ENCODE measurements at regions not wholly inside any gene's neighbourhood (a gene's known extent, or its start where the extent isn't known, plus 50 kb on each side); places are given as distances from the start of the nearest gene placed in this dataset.

DNA sequence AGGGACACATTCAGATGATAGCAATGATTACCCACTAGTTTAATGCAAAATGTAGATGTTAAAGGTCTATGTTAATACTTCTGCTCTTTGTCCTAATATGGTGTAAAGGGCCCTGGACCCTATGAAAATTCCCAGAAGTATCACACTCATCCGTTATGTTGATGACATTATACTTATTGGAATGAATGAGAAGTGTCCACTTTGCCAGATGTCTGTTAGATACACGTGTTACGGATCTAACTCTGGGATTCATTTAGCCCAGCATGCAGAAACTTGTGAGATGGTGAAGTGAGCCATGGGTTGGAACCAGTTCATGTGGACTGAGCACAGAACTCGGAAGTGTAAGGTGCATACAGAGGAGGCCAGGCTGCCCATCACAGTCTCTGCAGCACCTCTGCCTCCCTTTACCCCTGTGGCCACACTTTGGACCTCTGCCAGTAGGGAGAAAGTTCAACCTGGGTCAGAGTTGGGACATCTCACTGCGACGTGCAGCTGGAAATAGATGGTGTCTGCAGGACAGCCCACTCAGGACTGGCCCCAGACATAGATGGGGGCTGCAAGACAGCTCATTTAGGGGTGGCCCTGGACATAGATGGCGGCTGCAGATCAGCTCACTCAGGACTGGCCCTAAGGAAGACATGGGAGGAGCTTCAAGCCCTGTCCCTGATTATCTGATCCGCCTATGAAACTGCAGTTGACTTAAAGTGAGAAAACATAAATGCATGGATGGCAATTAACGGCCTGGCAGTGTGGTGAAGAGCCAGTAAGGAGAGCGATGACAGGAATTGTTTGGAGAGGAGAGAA is 71.2 kb upstream of the THBS2 start:
- in situ Hi-C loops (cut with MboI; ENCODE audit: low pct_unique_long_range_greater_than_20kb in 2 of 9, low sequenced_read_pairs in 9 of 9, unreplicated experiment in 9 of 9) = loop anchor here in 1 of 9 experiments (25.0 kb wide), 1 partner anchor 363 kb away; no protein-coding TSS in a partner anchor
- WGBS, 10 experiments = 47 to 100% (median 93%) methylated on average over 1 to 9 of the region's 10 CpGs; no CpG with 5 or more reads in 1 of the 10 experiments
- ATAC-seq (replicated peaks in 6 of 8) = no peak
- peaks cover 8 to 17% of the 10 kb centered on the region in 2 donors for H3K4me1 ChIP-seq (replicated peaks in 1 of 2)
- no peak overlapping the region for H3K27ac ChIP-seq
- no peak overlapping the region for H3K4me3 ChIP-seq

DNA sequence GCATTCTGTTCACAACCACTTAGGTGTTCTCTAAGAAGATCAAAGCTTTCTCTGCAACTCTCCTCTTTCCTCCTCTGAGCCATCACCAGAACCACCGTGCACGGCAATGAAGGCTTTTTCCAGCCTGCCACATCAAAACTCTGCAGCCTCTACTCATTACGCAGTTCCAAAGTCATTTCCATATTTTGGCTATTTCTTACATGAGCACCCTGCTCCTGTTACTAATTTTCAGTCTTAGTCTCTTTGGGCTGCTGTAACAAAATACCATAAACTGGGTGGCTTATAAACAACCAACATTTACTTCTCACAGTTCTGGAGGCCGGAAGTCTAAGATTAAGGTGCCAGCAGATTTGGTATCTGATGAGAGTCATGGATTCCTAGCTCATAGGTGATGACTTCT is 70.4 kb upstream of the THBS2 start:
- peaks cover 8 to 19% of the 10 kb centered on the region in 2 donors for H3K4me1 ChIP-seq (replicated peaks in 1 of 2)
- H3K4me3 ChIP-seq = no peak overlapping the region
- no peak for ATAC-seq (replicated peaks in 6 of 8)
- H3K27ac ChIP-seq = no peak overlapping the region
- 82 to 100% (median 97%) methylated on average over 1 to 3 of the region's 4 CpGs; no CpG with 5 or more reads in 2 of the 10 experiments for WGBS, 10 experiments
- in situ Hi-C loops (cut with MboI; ENCODE audit: low pct_unique_long_range_greater_than_20kb in 2 of 9, low sequenced_read_pairs in 9 of 9, unreplicated experiment in 9 of 9) = no loop called here

DNA sequence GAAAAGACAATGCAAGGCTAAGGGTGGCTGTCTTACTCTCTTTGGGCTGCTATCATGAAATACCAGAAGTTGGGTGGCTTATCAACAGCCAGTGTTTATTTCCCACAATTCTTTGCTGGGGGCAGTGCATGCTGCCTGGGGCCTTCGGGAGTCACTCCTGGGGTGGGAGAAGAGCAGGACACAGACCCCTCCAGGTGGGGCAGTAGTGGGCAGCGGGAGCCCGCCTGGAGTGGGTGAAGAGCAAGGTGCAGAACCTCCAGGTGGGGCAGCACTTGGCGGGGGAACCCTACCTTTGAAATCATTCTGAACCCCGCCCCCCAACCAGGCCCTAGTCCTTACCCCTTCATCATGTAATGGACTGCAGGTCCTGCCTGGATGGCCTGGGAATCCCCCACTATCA is 69.6 kb upstream of the THBS2 start:
- H3K27ac ChIP-seq = no peak overlapping the region
- H3K4me3 ChIP-seq = no peak overlapping the region
- 100% methylated on average over 3 of the region's 5 CpGs; no CpG with 5 or more reads in 9 of the 10 experiments for WGBS, 10 experiments
- in situ Hi-C loops (cut with MboI; ENCODE audit: low pct_unique_long_range_greater_than_20kb in 2 of 9, low sequenced_read_pairs in 9 of 9, unreplicated experiment in 9 of 9) = no loop called here
- H3K4me1 ChIP-seq (replicated peaks in 1 of 2) = peaks cover 7 to 13% of the 10 kb centered on the region in 2 donors
- no peak for ATAC-seq (replicated peaks in 6 of 8)

DNA sequence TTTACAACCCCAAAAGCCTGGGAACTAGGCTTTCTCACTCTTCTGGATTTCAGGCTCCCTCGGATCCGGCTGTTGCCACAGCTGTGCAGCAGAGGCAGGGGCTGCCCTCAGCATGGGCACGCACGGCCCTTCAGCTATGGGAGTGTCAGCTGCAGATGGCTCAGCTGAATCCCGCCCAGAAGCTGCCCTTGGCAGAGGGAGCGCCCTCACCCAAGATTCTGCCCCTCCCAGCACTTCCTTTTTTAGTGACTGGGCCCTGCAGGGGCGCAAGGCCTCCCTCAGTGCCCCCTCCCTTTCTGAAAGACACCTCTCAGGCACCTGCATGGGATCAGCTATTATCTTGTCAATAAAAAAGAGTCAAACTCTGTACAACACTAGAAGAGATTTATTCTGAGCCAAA is 67.9 kb upstream of the THBS2 start:
- peak in 2 of 8 experiments; percentile 36 to 39 for ATAC-seq (replicated peaks in 6 of 8)
- no peak overlapping the region for H3K4me3 ChIP-seq
- peaks cover 3 to 13% of the 10 kb centered on the region in 2 donors for H3K4me1 ChIP-seq (replicated peaks in 1 of 2)
- in situ Hi-C loops (cut with MboI; ENCODE audit: low pct_unique_long_range_greater_than_20kb in 2 of 9, low sequenced_read_pairs in 9 of 9, unreplicated experiment in 9 of 9) = no loop called here
- no peak overlapping the region for H3K27ac ChIP-seq
- 30 to 93% (median 80%) methylated on average over 1 to 7 of the region's 7 CpGs; no CpG with 5 or more reads in 3 of the 10 experiments for WGBS, 10 experiments

DNA sequence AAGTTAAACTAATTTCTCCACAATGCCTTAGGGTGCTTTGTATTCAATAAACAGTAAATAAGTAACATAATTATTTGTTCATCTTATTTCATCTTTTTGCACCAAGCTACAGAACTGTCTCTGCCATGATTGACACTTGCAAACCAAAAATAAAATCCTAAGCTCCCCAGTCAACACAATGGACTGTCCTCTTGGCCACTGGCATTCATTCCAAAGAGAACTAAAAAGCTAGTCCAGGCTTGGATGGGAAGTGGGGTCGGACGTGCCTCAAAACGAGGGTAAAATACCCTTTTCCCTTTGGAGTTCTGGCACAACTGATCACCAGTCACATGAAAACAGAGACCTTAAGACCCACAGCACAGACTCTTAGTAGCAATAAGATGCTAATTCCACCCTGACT is 66.4 kb upstream of the THBS2 start:
- in situ Hi-C loops (cut with MboI; ENCODE audit: low pct_unique_long_range_greater_than_20kb in 2 of 9, low sequenced_read_pairs in 9 of 9, unreplicated experiment in 9 of 9) = no loop called here
- Histone ChIP-seq H3K4me1 (replicated peaks in 1 of 2) (peaks cover 3 to 13% of the 10 kb centered on the region in 2 donors), H3K4me3 (no peak overlapping the region), H3K27ac (no peak overlapping the region)
- WGBS, 10 experiments = 10 to 90% (median 86%) methylated on average over 1 to 3 of the region's 3 CpGs; no CpG with 5 or more reads in 6 of the 10 experiments
- peak in 1 of 8 experiments; percentile 38 for ATAC-seq (replicated peaks in 6 of 8)

DNA sequence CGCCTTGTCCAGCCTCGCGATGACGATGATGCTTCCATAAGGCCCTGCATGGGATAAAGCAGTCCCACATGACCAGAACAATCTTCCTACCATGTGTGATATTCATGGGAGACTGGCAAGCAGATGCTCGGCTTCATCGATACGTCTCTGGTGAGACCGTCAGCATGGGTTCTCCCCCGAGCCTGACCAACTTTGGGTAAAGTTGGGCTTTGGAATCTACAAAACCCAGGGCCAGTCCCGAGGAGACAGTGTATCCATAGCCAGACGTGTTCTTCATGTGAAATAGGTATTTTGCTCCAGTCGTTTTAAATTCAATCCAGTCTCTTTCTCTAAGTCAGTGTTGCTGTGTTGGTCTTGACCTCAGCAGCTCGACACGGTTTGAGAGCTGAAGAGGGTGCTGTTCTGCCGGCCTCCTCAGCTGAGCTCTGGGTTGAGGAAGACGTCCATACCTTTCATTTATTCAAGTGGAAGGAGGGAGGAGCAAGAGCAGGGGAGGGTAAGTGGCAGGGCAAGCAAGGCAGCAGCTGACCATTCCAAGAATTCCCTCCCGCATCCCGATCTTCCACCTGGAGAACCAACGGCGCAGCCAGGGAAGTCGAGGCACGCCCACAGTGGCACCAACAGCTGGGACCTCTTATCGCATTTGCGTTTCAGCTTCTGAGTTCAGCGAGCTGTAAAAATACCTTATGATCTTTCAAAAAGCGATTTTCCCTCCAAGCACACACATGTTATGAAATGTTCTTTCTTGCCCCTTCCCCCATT is 64.0 kb upstream of the THBS2 start:
- no peak overlapping the region for H3K27ac ChIP-seq
- in situ Hi-C loops (cut with MboI; ENCODE audit: low pct_unique_long_range_greater_than_20kb in 2 of 9, low sequenced_read_pairs in 9 of 9, unreplicated experiment in 9 of 9) = no loop called here
- H3K4me1 ChIP-seq (replicated peaks in 1 of 2) = peaks cover 3 to 11% of the 10 kb centered on the region in 2 donors
- 69 to 97% (median 86%) methylated on average over 5 to 26 of the region's 26 CpGs; no CpG with 5 or more reads in 2 of the 10 experiments for WGBS, 10 experiments
- no peak for ATAC-seq (replicated peaks in 6 of 8)
- H3K4me3 ChIP-seq = no peak overlapping the region

DNA sequence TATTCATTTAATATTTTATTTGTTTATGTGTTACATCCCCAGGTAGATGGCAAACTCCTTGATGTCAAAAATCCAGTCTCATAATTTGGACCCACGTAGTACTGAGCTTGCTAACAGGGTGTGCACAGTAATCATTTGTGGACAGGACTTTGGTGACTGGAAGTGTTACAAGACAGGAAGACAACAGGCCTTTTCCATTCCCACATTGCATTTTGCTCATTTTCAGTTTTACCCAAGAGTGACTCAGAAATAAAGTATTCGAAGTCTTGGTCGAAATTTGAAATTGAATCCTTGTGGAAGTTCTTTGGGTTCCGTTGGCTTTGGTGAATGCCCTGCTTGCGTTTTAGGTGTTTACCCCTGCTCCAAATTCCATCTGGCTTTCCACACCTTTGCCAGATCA is 63.0 kb upstream of the THBS2 start:
- in situ Hi-C loops (cut with MboI; ENCODE audit: low pct_unique_long_range_greater_than_20kb in 2 of 9, low sequenced_read_pairs in 9 of 9, unreplicated experiment in 9 of 9) = no loop called here

DNA sequence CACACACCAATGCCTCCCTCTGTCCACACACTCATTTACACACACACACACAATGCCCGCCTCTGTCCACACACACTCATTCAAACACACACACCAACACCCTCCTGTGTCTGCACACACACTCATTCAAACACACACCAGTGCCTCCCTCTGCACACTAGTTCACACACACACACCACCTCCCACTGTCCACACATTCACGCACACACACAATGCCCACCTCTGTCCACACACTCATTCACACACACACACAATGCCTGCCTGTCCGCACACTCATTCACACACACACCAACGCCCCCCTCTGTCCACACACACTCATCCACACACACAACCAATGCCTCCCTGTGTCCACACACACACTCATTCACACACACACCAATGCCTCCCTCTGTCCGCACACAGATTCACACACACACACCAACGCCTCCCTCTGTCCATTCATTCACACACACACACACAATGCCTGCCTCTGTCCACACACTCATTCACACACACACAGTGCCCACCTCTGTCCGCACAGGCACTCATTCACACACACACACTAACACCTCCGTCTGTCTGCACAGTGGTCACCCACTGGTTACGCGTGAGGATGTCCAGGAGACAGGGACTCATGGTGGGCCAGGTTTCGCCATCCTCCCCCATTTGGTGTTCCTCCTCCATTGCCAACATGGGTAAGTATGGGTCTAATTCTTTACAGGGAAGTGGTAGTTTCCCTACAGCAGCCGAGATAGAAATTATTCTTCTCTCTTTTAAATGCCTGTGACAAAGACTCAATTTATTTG is 62.4 kb upstream of the THBS2 start:
- no peak for ATAC-seq (replicated peaks in 6 of 8)
- peaks cover 0 to 3% of the 10 kb centered on the region in 2 donors for H3K4me1 ChIP-seq (replicated peaks in 1 of 2)
- no peak overlapping the region for H3K4me3 ChIP-seq
- H3K27ac ChIP-seq = no peak overlapping the region
- WGBS, 10 experiments = 17 to 100% (median 88%) methylated on average over 1 to 10 of the region's 12 CpGs; no CpG with 5 or more reads in 1 of the 10 experiments
- in situ Hi-C loops (cut with MboI; ENCODE audit: low pct_unique_long_range_greater_than_20kb in 2 of 9, low sequenced_read_pairs in 9 of 9, unreplicated experiment in 9 of 9) = no loop called here

More for the DNA sequence above, 63.0 kb upstream of the THBS2 start:
- no peak overlapping the region for H3K27ac ChIP-seq
- WGBS, 10 experiments = 0 to 96% (median 81%) methylated on average over 1 to 5 of the region's 5 CpGs; no CpG with 5 or more reads in 2 of the 10 experiments
- H3K4me3 ChIP-seq = no peak overlapping the region
- ATAC-seq (replicated peaks in 6 of 8) = no peak
- peaks cover 0 to 3% of the 10 kb centered on the region in 2 donors for H3K4me1 ChIP-seq (replicated peaks in 1 of 2)

DNA sequence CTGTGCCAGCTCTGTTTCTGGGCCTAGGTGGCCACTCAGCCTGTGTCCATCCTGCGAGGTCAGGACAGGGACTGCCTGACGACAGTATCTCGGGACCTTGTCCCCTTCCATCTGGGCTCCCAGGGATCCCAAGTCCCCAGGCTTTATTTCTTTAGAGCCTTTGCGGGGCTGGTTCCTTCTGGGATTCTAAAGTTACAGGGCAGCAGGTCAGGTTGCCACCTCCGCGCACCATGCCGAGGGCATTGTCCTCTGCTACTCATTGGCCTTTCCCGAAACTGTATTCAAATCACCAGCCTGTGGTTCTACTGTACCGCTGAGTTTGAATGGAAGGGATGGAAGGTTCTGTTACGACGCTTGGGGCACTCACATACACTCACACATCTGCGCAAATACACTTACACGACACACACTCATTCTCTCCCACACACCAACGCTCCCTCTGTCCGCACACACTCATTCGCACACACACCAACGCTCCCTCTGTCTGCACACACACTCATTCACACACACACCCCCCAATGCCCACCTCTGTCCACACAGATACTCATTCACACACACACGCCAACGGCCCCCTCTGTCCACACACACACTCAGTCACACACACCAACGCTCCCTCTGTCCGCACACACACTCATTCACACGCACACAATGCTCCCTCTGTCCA is 59.8 kb upstream of the THBS2 start:
- ATAC-seq (replicated peaks in 6 of 8) = no peak
- H3K4me3 ChIP-seq = no peak overlapping the region
- 80 to 100% (median 98%) methylated on average over 1 to 5 of the region's 22 CpGs; no CpG with 5 or more reads in 2 of the 10 experiments for WGBS, 10 experiments

DNA sequence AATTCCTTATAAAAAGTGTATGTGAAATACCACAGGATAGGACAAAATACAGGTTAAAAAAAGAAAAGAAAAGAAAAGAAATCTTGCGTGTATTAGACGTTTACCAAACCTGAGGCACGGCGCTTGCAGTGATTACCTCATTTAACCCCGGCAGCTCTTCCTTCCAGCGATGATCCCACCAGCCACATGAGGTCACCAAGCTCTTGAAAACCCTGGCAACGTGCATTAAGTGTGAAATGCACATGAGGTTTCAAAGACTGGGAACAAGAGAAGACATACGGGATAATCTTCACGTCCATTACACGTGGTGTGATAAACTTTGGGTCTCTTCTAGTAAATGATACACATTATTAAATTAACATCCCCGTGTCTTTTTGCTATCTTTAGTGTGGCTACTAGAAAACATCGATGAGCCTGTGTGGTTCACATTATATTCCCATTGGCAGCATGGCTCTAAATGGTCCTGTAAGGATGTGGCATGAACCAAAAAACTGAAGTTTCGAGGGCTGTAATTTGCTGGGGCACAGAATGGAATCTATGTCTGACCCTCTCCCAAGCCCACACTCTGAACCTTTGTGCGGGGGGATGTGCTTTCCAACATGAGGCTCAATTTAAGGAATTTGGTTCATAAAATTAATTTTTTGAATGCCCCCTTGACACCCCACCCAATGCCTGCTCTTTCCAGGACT is 59.2 kb upstream of the THBS2 start:
- in situ Hi-C loops (cut with MboI; ENCODE audit: low pct_unique_long_range_greater_than_20kb in 2 of 9, low sequenced_read_pairs in 9 of 9, unreplicated experiment in 9 of 9) = no loop called here
- WGBS, 10 experiments = 12 to 100% (median 80%) methylated on average over 1 to 13 of the region's 14 CpGs
- peak in 3 of 8 experiments; percentile 57 to 71 (median 61) for ATAC-seq (replicated peaks in 6 of 8)
- Histone ChIP-seq H3K27ac (no peak overlapping the region), H3K4me1 (replicated peaks in 1 of 2) (no peaks in the 10 kb centered on the region), H3K4me3 (no peak overlapping the region)

More for the DNA sequence above, 59.8 kb upstream of the THBS2 start:
- in situ Hi-C loops (cut with MboI; ENCODE audit: low pct_unique_long_range_greater_than_20kb in 2 of 9, low sequenced_read_pairs in 9 of 9, unreplicated experiment in 9 of 9) = no loop called here
- H3K27ac ChIP-seq = no peak overlapping the region
- no peaks in the 10 kb centered on the region for H3K4me1 ChIP-seq (replicated peaks in 1 of 2)

DNA sequence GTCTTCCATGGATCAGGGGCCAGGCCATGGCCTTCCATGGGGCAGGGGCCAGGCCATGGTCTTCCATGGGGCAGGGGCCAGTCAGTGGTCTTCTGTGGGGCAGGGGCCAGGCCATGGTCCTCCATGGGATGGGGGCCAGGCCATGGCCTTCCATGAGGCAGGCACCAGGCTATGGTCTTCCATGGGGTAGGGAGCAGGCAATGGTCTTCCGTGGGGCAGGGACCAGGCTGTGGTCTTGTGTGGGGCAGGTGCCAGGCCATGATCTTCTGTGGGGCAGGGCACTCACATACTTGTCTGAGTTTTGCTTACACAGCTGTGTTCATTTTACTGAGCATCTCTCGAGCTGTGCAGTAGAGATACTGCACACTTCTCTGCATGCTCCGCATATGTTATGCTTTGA is 57.3 kb upstream of the THBS2 start:
- no peak for ATAC-seq (replicated peaks in 6 of 8)
- 60 to 86% (median 80%) methylated on average over 1 to 3 of the region's 3 CpGs; no CpG with 5 or more reads in 5 of the 10 experiments for WGBS, 10 experiments
- in situ Hi-C loops (cut with MboI; ENCODE audit: low pct_unique_long_range_greater_than_20kb in 2 of 9, low sequenced_read_pairs in 9 of 9, unreplicated experiment in 9 of 9) = no loop called here
- Histone ChIP-seq H3K4me1 (replicated peaks in 1 of 2) (no peaks in the 10 kb centered on the region), H3K27ac (no peak overlapping the region), H3K4me3 (no peak overlapping the region)
